ENCODE measurements at regions not wholly inside any gene's neighbourhood (a gene's known extent, or its start where the extent isn't known, plus 50 kb on each side); places are given as distances from the start of the nearest gene placed in this dataset.
"Not testable (repeated sequence)": the region's sequence is repeated elsewhere in the genome, so short reads cannot be mapped to it uniquely, and the experiment has no call there.

DNA sequence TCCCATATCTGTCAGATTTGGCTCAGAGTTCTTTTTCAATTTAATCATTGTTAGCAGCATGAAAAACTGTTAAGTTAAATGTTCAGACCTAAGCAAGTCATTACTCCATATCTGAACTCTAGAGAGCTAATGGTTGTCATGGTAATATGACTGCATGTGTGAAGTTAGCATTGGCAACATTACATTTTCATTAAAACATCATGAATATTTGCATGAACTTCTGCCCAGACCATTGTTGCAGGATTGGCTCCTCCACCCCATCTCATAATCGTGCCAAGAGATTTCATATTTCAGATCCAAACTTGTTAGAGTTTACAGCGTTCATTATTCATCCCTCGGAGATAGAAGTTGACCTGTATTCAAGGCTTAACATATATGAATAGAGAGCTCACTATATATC is 75.5 kb upstream of the FOLH1 start:
- TF ChIP-seq, protein P1, sequence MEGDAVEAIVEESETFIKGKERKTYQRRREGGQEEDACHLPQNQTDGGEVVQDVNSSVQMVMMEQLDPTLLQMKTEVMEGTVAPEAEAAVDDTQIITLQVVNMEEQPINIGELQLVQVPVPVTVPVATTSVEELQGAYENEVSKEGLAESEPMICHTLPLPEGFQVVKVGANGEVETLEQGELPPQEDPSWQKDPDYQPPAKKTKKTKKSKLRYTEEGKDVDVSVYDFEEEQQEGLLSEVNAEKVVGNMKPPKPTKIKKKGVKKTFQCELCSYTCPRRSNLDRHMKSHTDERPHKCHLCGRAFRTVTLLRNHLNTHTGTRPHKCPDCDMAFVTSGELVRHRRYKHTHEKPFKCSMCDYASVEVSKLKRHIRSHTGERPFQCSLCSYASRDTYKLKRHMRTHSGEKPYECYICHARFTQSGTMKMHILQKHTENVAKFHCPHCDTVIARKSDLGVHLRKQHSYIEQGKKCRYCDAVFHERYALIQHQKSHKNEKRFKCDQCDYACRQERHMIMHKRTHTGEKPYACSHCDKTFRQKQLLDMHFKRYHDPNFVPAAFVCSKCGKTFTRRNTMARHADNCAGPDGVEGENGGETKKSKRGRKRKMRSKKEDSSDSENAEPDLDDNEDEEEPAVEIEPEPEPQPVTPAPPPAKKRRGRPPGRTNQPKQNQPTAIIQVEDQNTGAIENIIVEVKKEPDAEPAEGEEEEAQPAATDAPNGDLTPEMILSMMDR (conservative IDR thresholded peaks at IDR 0.05; ENCODE audit: low read depth, low read length), result not testable (repeated sequence)
- not testable (repeated sequence) for TF ChIP-seq EZH2phosphoT487 (IDR thresholded peaks at IDR 0.05; ENCODE audit: borderline replicate concordance, low read length)

Measured in PC-3 (cell line).